ENCODE measurements at regions not wholly inside any gene's neighbourhood (a gene's known extent, or its start where the extent isn't known, plus 50 kb on each side); places are given as distances from the start of the nearest gene placed in this dataset.

DNA sequence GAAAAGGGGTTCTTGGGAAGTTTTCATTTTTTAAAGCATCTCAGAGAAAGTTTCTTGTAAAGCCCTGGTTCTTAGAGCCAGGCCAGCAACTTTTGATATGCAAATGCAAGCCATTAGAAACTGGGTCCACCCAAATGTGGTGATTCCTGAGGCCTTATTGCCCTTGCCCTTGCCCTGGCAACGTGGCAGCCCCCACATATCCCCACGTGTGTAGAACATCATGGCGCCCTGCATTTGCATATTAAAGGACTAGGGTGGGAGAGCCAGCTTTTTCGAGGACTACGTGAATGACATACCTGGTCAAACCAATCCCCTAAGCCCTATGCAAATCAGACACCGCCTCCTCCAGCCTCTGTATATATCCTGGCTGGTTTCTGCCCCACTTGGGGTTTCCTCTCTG is 314.9 kb upstream of the NECTIN3 start:
- no peaks in the 10 kb centered on the region for H3K27me3 ChIP-seq (ENCODE audit: control insufficient read depth, insufficient read depth, low read length)
- ChIA-PET CTCF (no interaction called here), POLR2A (no interaction called here)
- TF ChIP-seq, protein P1, sequence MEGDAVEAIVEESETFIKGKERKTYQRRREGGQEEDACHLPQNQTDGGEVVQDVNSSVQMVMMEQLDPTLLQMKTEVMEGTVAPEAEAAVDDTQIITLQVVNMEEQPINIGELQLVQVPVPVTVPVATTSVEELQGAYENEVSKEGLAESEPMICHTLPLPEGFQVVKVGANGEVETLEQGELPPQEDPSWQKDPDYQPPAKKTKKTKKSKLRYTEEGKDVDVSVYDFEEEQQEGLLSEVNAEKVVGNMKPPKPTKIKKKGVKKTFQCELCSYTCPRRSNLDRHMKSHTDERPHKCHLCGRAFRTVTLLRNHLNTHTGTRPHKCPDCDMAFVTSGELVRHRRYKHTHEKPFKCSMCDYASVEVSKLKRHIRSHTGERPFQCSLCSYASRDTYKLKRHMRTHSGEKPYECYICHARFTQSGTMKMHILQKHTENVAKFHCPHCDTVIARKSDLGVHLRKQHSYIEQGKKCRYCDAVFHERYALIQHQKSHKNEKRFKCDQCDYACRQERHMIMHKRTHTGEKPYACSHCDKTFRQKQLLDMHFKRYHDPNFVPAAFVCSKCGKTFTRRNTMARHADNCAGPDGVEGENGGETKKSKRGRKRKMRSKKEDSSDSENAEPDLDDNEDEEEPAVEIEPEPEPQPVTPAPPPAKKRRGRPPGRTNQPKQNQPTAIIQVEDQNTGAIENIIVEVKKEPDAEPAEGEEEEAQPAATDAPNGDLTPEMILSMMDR (IDR thresholded peaks at IDR 0.05; ENCODE audit: low read depth, low read length), result no peak
- H3K9me3 ChIP-seq (ENCODE audit: control insufficient read depth, insufficient read depth, low read length), result no peaks in the 10 kb centered on the region
- no peak overlapping the region for H3K27ac ChIP-seq (ENCODE audit: low read depth, low read length)
- no peak overlapping the region for H3K4me3 ChIP-seq (ENCODE audit: low read depth, low read length)
- DNase-seq (ENCODE audit: low read depth, low spot score), result no peak

DNA sequence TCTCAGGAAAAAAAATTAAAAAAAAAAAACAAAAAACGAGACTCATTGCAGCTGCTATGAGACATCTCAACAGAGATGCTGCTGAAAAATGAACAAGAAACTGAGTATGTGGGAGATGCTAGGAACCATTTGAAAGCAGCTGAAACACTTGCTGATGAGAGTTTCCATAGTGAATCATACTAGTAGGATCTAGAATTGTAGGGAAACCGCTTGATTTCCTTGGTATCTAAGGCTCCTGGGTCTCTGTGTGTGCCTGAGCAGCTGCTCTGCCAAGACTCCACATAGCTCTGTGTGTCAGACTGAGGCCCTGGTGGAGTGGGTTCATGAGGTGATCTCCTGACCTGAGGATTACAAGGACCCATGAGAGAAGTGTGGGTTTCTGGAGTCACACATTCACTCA is 313.4 kb upstream of the NECTIN3 start:
- ChIA-PET CTCF (no interaction called here), POLR2A (no interaction called here)
- DNase-seq (ENCODE audit: low read depth, low spot score), result no peak
- Histone ChIP-seq H3K9me3 (ENCODE audit: control insufficient read depth, insufficient read depth, low read length) (no peaks in the 10 kb centered on the region), H3K27me3 (ENCODE audit: control insufficient read depth, insufficient read depth, low read length) (no peaks in the 10 kb centered on the region), H3K27ac (ENCODE audit: low read depth, low read length) (no peak overlapping the region), H3K4me3 (ENCODE audit: low read depth, low read length) (no peak overlapping the region)
- TF ChIP-seq, protein P1 (IDR thresholded peaks at IDR 0.05; ENCODE audit: low read depth, low read length), result no peak

DNA sequence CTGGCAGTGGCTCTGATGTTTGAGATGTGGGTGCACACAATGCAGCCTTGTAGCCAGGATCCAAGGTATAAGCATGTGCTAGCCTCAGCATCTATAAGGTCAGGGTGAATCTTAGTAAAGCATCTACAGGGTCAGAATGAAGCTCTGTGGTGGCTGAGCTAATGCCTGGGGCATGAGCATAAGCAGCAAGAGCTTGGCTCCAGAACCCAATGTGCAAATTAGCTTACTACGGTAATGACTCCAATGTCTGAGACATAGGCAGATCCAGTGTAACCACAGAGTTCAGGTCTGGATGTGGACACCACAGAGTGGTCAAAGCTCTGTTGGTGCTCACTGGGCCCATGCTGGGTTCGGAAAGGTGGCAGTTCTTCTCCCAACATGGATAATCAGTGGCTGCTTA is 304.5 kb upstream of the NECTIN3 start:
- Histone ChIP-seq H3K27ac (ENCODE audit: low read depth, low read length) (no peak overlapping the region), H3K27me3 (ENCODE audit: control insufficient read depth, insufficient read depth, low read length) (no peaks in the 10 kb centered on the region), H3K9me3 (ENCODE audit: control insufficient read depth, insufficient read depth, low read length) (0 out of 2 replicates have a peak, but pooled peaks cover 6% of the 10 kb centered on the region), H3K4me3 (ENCODE audit: low read depth, low read length) (no peak overlapping the region)
- no peak for DNase-seq (ENCODE audit: low read depth, low spot score)
- TF ChIP-seq, protein P1 (IDR thresholded peaks at IDR 0.05; ENCODE audit: low read depth, low read length), result no peak
- ChIA-PET POLR2A (no interaction called here), CTCF (interaction anchor here (1.2 kb wide), 1 partner anchor 136 kb away, joined by 3 read pairs; no protein-coding TSS in a partner anchor)

DNA sequence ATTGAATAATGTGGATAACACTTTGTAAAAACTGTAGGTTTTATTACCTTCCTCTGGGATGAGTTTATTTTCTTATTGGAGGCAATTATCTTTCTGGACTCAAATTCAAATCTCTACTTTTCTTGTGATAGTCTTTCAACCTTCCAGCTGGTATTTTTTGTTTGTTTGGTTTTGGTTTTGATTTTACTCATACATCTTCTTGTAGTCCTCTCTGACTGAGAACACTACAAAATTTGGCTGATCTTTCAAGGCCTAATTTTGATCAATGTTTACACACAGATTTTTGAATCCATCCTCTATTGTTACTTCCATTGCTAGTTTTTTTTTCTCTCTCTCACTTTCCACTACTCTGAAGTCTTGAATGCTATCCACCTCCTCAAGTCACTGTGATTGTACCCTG is 303.8 kb upstream of the NECTIN3 start:
- 0 out of 2 replicates have a peak, but pooled peaks cover 6% of the 10 kb centered on the region for H3K9me3 ChIP-seq (ENCODE audit: control insufficient read depth, insufficient read depth, low read length)
- DNase-seq (ENCODE audit: low read depth, low spot score), result no peak
- CTCF ChIA-PET, result interaction anchor here (1.2 kb wide), 1 partner anchor 137 kb away, joined by 3 read pairs; no protein-coding TSS in a partner anchor

DNA sequence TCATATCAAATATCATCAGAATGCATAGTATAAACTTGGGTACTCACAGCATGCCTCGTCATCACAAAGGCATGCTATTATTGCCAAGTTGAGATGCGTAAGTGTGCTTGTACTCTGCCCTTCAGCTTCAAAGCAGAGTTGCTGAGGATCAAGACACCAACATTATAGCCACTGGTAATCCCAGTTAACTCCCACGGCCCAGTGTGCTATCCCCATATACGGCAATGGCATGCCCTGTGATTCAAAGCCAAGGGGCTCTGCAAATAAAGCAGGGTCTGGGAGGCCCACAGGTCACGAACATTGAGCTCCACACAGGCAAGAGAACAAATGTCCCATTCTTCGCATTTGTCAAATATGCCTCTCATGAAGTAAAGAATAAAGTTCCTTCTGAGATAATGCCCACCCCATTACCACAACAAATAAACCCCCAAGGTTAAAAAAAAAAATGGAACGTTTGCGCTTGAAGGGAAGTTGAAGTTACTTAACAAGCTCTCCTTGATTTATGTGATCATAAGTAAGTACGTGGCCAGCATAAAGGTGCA is 298.1 kb upstream of the NECTIN3 start:
- CTCF ChIA-PET, result interaction anchor here (1.0 kb wide), 1 partner anchor 306 kb away, joined by 4 read pairs; no protein-coding TSS in a partner anchor

More for the DNA sequence above, 303.8 kb upstream of the NECTIN3 start:
- TF ChIP-seq, protein P1 (IDR thresholded peaks at IDR 0.05; ENCODE audit: low read depth, low read length), result no peak
- Histone ChIP-seq H3K27ac (ENCODE audit: low read depth, low read length) (no peak overlapping the region), H3K4me3 (ENCODE audit: low read depth, low read length) (no peak overlapping the region), H3K27me3 (ENCODE audit: control insufficient read depth, insufficient read depth, low read length) (no peaks in the 10 kb centered on the region)
- POLR2A ChIA-PET, result no interaction called here

More for the DNA sequence above, 298.1 kb upstream of the NECTIN3 start:
- H3K27me3 ChIP-seq (ENCODE audit: control insufficient read depth, insufficient read depth, low read length), result no peaks in the 10 kb centered on the region
- POLR2A ChIA-PET, result interaction anchor here (0.5 to 1.5 kb wide), 3 partner anchors 41 to 241 kb away, joined by 3 to 8 read pairs (median 3); no protein-coding TSS in a partner anchor
- H3K27ac ChIP-seq (ENCODE audit: low read depth, low read length), result peak overlapping the region; percentile 77
- TF ChIP-seq, protein P1 (IDR thresholded peaks at IDR 0.05; ENCODE audit: low read depth, low read length), result no peak
- H3K4me3 ChIP-seq (ENCODE audit: low read depth, low read length), result no peak overlapping the region
- 0 out of 2 replicates have a peak, but pooled peaks cover 6% of the 10 kb centered on the region for H3K9me3 ChIP-seq (ENCODE audit: control insufficient read depth, insufficient read depth, low read length)
- peak; percentile 92 for DNase-seq (ENCODE audit: low read depth, low spot score)

All from AG04450 (cell line).